ENCODE measurements at regions not wholly inside any gene's neighbourhood (a gene's known extent, or its start where the extent isn't known, plus 50 kb on each side); places are given as distances from the start of the nearest gene placed in this dataset.

DNA sequence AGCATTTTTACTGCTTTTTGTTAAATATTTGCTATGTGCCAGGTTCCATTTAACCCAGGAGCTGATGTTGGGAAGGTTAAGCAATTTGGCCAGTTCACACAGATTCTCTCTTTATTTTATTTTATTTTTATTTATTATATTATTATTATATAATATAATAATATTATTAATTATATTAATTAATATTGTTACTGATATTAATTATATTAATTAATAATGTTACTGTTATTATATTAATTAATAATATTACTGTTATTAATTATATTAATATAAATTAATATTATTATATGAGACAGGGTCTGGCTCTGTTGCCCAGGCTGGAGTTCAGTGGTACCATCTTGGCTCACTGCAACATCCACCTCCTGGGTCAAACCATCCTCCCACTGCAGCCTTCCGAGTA lies 593.0 kb upstream of the SGCD start:
- H3K27me3 ChIP-seq (ENCODE audit: control insufficient read depth in 4 of 4, insufficient read depth in 4 of 4, low read length in 3 of 4), result peaks cover 0 to 27% (median 8%) of the 10 kb centered on the region in 4 donors
- H3K9ac ChIP-seq (ENCODE audit: low read depth in 1 of 2, low read length in 2 of 2), result no peak overlapping the region
- no peak for DNase-seq (ENCODE audit: low spot score)
- no peaks in the 10 kb centered on the region for H3K36me3 ChIP-seq (ENCODE audit: control insufficient read depth in 4 of 4, insufficient read depth in 3 of 4, low read depth in 1 of 4, low read length in 3 of 4)
- no peak for TF ChIP-seq HNF4G (IDR thresholded peaks at IDR 0.05)
- no peak for TF ChIP-seq ZBTB33 (IDR thresholded peaks at IDR 0.05)
- no peak for TF ChIP-seq YY1 (IDR thresholded peaks at IDR 0.05)
- no peak for TF ChIP-seq EGR1 (IDR thresholded peaks at IDR 0.05; ENCODE audit: low read depth in 2 of 2)
- no peak for TF ChIP-seq MAX (IDR thresholded peaks at IDR 0.05)
- no peak for TF ChIP-seq FOXA2 (IDR thresholded peaks at IDR 0.05)
- no peak for TF ChIP-seq JUND (IDR thresholded peaks at IDR 0.05)
- TF ChIP-seq, protein P1, sequence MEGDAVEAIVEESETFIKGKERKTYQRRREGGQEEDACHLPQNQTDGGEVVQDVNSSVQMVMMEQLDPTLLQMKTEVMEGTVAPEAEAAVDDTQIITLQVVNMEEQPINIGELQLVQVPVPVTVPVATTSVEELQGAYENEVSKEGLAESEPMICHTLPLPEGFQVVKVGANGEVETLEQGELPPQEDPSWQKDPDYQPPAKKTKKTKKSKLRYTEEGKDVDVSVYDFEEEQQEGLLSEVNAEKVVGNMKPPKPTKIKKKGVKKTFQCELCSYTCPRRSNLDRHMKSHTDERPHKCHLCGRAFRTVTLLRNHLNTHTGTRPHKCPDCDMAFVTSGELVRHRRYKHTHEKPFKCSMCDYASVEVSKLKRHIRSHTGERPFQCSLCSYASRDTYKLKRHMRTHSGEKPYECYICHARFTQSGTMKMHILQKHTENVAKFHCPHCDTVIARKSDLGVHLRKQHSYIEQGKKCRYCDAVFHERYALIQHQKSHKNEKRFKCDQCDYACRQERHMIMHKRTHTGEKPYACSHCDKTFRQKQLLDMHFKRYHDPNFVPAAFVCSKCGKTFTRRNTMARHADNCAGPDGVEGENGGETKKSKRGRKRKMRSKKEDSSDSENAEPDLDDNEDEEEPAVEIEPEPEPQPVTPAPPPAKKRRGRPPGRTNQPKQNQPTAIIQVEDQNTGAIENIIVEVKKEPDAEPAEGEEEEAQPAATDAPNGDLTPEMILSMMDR (IDR thresholded peaks at IDR 0.05; ENCODE audit: low read depth, low read length, missing input control), result no peak
- TF ChIP-seq GABPA (IDR thresholded peaks at IDR 0.05 in 1 of 2, conservative IDR thresholded peaks at IDR 0.05 in 1 of 2), result no peak
- no peak for TF ChIP-seq REST (IDR thresholded peaks at IDR 0.05)
- TF ChIP-seq ATF3 (IDR thresholded peaks at IDR 0.05), result no peak
- no peak for TF ChIP-seq TAF1 (conservative IDR thresholded peaks at IDR 0.05)
- TF ChIP-seq SP1 (IDR thresholded peaks at IDR 0.05), result no peak
- TF ChIP-seq RAD21 (IDR thresholded peaks at IDR 0.05), result no peak
- no peak for TF ChIP-seq RXRA (IDR thresholded peaks at IDR 0.05)
- TF ChIP-seq NR2F2 (IDR thresholded peaks at IDR 0.05), result no peak
- no peak for TF ChIP-seq HNF4A (conservative IDR thresholded peaks at IDR 0.05)
- TF ChIP-seq FOXA1 (IDR thresholded peaks at IDR 0.05), result no peak
- H3K9me3 ChIP-seq (ENCODE audit: control insufficient read depth in 4 of 4, low read length in 3 of 4), result no peaks in the 10 kb centered on the region
- peaks cover 0 to 11% (median 9%) of the 10 kb centered on the region in 4 donors for H3K4me1 ChIP-seq (ENCODE audit: control insufficient read depth in 4 of 4, insufficient read depth in 4 of 4, low read length in 3 of 4)
- H3K27ac ChIP-seq (ENCODE audit: low read depth in 1 of 2, low read length in 2 of 2), result no peak overlapping the region
- WGBS, result 83% methylated on average over 1 of the region's 1 CpG
- H3K4me3 ChIP-seq (ENCODE audit: low read depth in 1 of 3, low read length in 3 of 3), result no peak overlapping the region

All from liver (tissue), 8 donors.